ENCODE measurements at regions not wholly inside any gene's neighbourhood (a gene's known extent, or its start where the extent isn't known, plus 50 kb on each side); places are given as distances from the start of the nearest gene placed in this dataset.

DNA sequence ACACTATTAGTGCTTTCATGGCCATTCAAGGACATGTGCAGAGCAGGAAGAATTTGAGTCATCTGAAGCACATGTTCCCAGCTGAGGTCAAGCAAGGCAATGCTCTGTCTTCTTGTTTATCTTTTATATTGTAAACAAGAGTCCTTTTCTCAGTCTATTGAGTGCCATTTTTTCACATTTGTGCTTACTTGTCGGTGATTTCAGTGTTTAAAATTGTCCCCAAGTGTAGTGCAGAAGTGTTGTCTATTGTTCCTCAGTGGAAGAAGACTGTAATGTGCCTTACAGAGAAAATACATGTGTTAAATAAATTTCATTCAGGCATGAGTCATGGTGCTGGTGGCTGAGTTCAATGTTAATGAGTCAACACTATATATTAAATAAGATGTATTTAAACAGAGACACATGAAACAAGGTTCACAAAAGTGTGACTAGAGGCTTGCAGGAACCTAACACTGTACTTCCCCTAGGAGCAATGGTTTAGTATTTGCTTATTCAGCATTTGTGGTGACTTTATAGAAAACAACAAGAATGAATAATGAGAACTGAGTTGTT is 391.1 kb downstream of the LRIG3 start:
- no peak for DNase-seq (ENCODE audit: low spot score)

DNA sequence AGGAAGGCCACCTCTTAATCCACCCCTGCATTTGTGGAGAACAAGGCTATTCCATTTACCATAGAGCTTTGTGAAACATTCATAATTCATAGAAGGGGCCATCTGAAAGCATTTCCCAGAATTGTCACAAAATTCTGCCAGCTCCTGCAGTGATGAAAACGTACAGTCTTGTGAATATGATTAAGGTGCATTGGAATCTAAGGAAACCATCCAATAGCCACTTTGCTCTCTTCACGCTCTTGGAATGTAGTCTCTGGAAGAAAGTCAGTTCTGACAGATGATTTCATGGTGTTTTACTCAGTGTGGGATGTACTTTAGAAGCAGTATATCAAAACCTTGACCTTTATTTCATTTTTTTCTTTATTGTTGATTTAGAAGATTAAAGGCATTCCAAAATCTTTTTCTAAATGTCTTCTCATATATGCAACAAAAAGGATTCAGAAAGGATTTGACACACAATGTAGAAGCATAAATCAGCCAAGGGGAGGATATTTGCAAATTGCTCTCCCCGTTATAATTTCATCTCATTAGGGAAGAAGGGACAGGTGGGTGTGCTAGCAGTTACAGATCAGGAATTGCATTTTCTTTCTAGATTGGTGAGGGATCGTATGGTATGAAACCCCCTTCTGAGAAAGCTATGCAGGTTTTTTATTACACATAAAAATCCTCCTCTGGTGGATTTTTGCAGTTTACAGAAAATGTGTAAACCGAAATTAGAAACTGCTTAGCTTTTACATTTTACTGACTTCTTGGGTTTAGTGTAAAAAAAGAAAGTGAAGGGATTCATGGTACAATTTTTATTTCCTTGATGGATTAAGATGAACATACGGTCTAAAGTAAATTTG is 390.2 kb downstream of the LRIG3 start:
- no peak for DNase-seq (ENCODE audit: low spot score)

DNA sequence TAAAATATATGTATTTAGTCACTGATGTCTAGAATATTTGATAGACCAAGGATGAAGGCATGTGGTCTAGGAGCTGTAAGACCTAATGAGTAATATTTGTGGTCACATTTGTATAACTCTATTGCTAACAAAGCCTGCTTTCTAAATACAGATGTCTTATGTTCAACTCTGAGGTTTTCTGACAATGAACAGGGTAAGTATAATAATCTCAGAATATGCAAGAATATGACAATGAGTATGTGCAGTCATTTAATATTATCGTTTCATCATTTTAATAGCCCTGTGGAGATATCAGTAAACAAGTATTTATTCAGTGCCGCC is 389.6 kb downstream of the LRIG3 start:
- no peak for DNase-seq (ENCODE audit: low spot score)

DNA sequence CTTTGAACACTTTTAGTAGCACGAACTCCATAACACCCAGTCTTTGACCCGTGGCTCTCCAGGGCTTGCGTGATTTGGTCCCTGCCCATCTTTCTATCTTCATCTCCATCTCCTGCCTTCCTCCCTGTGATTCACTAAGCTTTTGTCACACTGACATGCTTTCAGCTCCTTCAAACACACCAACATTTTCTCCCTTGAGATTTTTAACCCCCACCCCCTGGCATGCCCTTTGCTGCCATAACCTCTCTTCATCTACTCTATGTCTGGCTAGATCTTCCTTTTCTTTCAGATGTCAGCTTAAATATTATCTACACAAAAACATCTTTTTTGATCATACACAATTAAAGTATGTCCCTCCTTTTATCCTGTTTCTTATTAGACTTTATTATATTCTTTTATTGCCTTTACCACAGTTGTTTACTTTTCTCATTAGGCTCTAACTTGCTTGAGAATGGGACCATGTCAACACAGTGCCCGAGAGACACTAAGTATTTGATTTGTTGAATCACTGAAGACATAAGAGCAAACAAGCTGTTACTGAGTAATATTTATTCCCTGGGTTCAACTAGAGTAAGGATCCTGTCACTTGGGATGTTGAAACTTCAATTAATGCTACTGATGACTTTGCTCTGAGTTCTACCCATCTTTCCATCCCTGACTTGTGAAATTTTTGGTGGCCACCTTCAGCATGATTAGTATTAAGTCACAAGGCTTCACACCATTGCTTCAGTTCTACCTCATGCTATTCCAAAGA is 387.3 kb downstream of the LRIG3 start:
- no peak for DNase-seq (ENCODE audit: low spot score)

DNA sequence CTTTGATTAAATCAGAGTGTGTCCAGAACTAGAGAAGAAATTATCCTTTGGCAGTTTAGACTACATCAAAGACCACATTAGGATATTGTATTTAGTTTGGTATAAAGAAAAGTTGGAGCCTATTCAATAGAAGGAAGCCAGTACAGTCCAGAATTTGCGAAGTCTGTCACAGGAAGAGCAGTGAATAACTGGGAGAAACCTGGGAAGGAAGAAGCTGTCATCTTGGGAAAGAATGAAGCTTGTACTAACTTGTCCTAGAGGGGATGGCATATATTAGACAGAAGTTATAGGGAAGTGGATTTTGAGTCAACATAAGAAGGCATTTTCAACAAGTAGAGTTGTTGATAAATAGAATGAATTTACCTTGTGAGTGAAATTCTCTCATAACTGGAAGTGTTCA is 386.7 kb downstream of the LRIG3 start:
- no peak for DNase-seq (ENCODE audit: low spot score)

DNA sequence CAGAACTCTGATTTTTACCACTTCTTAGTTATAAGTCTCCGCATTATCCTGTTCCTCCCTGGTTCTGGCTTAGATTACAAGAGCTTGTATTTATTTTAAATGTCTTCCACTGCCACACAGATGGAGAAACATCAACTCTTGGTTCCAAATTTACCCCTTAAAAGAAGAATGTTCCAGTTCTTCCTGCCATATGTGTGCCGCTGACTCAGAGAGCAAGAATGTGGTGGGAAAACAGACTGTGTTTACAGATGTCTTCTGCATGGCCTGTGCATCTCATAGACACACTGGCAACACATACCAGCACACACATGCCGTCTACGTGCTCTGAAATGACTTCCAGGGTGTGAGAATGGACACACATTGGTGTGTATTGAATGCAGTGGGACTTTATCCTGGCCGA is 383.0 kb downstream of the LRIG3 start:
- DNase-seq (ENCODE audit: low spot score) = no peak

DNA sequence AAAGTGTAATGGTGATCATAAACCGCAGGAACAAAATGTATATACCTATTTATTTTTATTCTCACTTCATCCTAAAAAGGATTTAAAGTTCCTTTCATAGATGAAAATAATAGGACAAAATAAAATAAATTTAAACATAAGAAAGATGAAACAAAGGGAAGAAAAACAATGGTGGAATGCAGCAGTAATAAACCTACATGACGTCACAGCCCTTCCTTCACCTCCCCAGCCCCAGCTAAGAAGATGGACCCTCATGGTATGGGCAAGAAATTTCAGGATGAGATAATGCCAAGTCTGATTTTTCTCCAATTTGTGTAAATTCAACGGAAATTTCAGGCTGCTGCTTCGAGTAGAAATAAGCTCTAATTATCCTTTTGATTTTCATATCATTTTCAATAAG is 381.0 kb downstream of the LRIG3 start:
- no peak for DNase-seq (ENCODE audit: low spot score)

DNA sequence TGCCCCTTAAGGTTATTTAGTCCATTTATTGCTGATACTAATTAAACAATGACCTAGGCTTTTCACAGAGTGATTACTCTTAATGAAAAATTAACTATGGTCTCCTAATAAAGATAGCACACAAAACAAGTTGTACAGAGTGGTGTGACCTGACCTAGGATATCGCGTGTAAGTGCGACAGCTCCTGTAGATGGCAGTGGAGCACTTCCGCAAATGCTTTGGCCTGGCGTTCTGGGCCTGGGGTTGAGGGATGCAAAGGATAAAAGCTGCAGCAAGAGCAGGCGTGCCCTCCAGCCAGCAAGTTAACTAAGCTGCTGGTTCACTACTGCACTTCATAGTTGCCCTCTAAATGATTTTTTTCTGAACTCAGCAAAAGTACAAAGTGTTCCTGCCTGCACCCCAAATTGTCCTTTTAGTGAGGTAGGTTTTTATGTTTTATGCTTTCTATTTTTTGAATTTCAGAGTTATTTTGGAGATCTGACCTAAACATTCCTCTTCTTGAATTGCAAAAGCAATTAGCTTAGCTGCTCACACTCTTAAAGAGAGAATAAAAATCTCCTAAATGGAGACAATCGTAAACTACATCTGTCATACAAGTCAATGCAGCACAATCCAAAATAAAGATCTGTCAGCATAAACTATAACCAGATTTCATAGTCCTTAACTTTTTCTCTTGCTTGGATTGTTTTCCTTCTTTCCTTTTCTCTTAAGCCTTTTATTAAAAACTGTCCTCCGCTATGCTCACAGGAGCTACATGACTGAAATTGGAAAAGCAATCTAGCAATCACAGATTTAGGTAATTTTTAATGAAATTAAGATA is 379.6 kb downstream of the LRIG3 start:
- peak; percentile 77 for DNase-seq (ENCODE audit: low spot score)

DNA sequence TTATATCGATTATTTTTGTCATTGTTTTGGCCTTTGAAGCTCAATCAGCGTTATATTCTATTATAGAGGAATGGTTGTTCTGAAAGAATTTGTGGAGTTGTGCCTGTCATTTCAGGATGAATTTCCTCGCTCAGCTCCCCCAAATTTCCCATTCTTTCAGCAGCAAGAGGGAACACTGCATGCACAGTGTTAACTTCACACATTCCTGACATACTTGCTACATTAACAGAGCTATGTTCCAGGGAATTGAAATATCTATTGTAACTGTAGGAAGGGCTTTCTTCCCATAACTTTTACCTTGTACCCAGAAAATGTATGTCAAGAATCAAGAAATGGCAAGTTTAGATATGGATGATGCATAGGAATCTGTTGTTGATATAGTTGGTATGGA is 379.0 kb downstream of the LRIG3 start:
- DNase-seq (ENCODE audit: low spot score) = no peak

DNA sequence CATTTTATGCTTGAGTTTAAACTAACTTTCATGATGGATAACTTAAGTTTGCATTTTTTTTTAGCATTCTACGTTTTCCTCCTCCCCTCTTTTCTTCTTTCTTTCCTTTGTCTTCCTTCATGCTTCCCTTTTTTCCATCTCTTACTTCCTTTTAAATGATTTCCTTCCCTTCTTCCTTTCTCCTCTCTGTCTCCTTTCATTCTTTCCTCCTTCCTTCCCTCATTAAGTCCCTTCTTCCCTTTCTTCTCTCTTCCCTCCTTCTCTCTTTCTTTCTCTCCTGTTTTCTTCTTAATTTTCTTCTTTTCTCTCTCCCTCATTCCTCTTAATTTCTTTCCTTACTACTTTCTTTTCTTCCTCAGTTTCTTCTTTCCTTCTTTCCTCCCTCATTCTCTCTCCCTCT is 376.0 kb downstream of the LRIG3 start:
- no peak for DNase-seq (ENCODE audit: low spot score)

DNA sequence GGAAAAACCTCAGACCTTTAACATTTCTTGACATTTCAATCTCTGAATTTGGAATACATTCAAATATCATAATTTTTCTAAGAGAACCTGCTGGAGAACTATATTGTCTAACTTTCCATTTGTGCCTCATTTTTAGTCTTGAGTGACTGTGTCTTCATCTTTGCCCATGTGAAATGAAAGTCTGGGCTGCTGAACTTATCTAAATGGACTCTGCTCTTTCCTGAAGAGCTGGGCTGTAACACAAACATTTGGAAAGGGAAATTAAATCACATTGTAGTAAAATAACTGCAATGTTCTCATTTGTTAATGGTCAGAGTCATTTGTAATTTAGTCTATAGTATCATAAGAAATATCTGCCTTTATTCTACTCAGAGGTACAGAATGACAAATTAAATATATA is 373.1 kb downstream of the LRIG3 start:
- DNase-seq (ENCODE audit: low spot score) = no peak

DNA sequence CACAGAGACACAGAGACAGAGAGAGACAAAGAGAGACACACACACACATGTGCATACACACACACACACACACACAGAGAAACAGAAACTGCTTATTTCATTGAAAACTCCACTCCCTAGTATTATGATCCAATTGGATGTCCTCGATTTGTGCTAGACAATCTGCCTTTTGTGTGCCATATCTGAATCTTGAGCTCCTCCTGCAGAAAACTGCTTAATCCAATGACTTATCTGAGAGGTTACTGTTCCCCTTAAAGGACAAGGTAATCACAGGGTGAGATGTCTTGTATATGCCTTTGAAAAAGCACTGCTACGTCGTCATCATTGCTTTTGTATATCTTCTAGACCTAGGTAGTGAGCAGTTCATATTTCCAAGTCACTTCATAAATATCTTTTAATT is 371.5 kb downstream of the LRIG3 start:
- no peak for DNase-seq (ENCODE audit: low spot score)

DNA sequence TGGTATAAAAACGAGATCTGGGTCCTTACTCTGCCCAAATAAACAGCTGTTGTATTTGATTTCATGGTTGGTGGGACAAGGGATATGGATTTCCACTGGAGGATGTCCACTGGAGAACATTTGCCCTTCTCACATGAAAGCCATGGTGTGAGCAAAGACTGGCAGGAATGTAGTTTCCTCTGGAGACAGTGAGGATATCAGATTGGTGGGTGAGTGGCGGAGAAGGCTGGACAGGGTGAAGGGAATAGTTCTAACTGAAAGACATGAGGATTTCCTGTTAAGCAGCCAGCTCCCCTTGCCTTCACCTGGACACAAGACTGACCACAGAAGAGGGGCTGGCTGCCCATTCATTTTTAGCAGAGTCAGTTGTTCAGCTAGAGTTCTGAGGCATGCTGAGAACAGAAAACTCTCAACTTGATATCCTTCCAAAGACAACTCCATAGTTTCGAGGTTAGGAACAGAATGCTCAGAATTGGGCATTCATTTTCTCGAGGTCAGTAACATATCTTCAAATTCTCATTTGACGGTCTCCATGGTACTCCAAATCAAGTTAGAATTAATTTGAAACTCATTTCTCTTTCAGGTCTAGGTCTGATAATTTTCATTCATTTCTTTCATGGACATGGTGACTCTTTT is 365.7 kb downstream of the LRIG3 start:
- DNase-seq (ENCODE audit: low spot score) = no peak

DNA sequence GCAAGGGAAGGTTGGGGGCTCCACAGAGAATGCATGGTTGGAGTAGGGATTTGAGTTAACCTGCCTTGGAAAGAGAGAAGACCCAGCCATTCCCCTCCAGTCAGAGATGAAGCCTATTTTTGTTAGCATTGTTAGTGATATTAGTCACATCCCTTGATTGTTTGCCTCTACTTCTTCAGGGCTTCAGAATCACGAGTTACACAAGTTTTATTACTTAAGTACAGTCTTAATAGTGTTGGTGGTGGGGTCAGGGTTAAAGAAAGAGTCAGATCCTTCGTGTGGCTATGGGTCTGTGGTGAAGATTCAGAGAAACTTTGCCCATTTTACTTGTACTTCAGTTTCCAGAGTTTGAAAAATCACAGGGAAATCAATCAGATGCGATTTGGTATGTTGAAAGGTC is 363.1 kb downstream of the LRIG3 start:
- DNase-seq (ENCODE audit: low spot score) = no peak

DNA sequence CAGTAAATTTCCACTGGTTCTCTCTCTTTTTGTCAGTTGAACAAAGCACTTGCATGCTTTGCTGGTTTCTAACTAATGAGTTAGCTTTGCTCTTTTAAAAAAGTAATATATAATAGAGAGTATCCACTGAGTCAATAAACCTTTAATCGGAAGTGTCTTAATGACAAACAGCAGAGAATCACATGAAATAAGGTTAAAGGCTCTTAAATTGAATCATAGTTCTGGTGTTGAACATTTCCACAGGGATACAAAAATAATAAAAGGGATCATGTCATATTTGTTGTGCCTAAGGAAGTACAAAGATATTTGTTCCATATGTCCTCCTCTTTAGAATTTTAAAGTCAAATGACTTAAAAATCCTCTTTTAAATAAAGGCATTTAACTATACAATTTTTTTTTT is 362.6 kb downstream of the LRIG3 start:
- no peak for DNase-seq (ENCODE audit: low spot score)

DNA sequence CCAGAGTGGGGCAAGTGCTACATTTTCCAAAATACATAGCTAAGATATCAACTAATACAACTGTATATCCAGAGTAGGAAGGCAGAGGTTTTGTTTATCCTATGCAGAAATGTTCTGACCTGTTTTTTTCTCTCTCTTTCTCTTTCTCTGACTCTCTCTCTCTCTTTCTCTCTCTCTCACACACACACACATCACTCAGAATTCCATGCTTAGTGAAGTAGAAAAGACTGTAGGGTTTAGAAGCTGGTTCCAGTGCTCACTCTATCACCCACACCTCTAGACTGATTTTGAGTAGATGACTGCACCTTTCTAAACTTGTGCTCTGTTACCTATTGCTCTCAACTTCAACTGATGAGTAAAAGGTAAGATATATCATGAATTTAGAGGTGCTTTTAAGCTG is 356.7 kb downstream of the LRIG3 start:
- DNase-seq (ENCODE audit: low spot score) = no peak

DNA sequence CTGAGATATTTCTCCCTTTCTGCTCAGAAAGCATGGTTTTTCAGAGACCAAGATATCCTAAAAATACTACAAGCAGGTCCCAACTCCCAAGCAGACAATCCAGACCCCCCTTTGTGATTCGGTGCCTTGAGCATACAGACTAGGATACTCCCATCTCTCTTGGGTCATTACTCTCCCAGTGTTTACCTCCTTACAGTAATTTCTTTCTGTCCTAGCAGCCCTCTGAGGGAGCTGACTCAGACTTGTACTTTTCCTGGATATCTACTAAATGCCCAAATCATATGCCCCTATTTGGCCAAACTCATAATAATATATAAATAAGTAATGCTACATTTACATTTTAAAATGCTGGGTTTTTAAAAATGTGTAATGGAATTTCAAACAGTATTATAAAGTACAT is 355.6 kb downstream of the LRIG3 start:
- no peak for DNase-seq (ENCODE audit: low spot score)

DNA sequence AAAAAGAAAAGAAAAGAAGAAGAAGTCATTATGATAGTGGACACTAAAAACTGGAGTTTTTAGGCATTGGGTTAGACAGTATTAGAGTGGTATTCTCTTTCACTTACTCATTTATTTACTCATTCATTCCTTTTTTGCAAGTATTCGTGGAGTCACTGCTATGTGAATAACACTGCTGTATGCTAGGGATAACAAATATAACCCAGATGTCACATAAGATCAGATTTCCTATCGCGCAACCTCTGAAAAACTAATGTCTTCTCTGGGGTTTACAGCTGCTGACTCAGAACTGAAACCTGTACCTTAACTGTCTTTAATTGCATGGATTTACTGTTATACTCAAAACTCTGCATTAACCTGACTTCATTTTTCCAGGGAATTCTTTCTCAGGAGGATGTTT is 353.7 kb downstream of the LRIG3 start:
- DNase-seq (ENCODE audit: low spot score) = no peak

DNA sequence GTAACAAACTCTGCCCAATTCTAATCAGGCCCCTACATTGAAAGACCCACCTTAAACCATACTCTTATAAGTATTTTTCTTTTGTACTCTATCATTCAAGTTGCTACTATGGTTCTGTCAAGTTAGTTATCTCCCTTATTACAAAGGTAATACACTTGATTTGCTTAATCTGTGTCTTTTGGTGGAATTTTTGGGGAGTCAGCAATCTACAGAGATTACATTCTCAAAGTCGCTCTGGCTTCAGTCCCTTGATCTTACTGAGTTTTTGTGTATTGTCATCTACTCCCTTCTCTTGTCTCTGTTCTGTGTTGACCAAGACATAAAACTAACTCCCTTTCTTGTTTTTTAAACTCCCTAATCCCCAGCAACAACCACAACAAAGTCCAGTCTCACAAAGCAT is 353.1 kb downstream of the LRIG3 start:
- no peak for DNase-seq (ENCODE audit: low spot score)

DNA sequence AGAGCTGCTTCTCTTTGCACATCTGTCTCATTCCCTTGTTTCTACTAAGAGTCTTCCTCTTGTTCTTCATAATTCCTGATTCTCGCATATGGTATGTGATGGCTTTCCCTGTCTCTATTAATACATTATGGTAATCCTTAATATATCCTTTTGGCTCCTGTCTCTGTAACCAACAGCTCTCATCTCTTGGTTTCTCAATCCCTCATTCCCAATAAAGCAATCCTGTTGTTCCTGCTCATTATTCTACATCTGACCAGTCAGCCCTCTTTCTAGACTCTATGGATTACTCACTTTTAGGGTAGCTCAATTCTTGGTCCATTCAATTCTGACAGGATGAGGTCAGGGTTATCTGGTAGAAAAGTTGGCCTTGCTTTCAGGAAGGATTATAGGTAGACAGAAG is 349.9 kb downstream of the LRIG3 start:
- DNase-seq (ENCODE audit: low spot score) = no peak

DNA sequence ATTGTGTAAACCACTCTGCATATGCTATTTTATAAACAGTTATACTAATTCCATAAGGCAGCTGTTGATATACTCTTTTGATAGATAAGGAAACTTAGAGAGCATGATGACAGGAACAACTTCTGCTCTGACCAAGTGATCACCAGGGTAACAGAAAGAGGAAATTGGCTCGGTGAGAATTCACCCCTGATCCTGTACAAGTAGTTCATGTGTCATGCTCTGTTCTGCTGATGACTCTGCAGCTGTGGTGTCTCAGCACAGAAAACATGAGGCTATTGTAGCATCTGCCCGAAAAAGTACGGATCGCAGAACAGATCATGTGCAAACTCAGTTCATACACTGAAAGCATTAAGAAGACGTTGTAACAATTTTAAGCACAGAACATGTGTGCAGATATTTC is 345.0 kb downstream of the LRIG3 start:
- no peak for DNase-seq (ENCODE audit: low spot score)

DNA sequence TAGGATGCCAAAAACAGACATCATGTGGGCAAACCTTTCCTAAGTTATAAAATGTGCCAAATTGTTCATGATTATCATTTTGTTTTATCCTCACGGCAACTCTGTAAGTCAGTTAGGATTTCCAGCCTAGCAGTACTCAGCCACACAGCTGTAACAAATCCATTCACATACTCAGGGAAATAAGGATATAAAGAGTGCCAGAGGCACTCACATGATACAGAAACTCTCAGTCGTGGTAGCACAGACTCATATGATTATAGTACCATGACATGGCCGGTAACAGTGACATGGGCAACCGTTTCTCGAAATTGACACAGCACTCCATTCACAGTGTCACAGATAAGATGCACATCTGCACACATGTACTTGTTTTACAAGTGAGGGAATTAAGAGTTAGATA is 344.2 kb downstream of the LRIG3 start:
- DNase-seq (ENCODE audit: low spot score) = no peak

Measured in HT-29 (cell line).